GM19351 (cell line): ENCODE measurements at regions not wholly inside any gene's neighbourhood (a gene's known extent, or its start where the extent isn't known, plus 50 kb on each side); places are given as distances from the start of the nearest gene placed in this dataset.
"Not testable (repeated sequence)": the region's sequence is repeated elsewhere in the genome, so short reads cannot be mapped to it uniquely, and the experiment has no call there.

Experiments
- ATAC-seq: cut with Tn5 transposase; IDR thresholded peaks from one replicate; pipeline ENCODE4 v1.9.1; 2021; ENCODE audit warnings: mild to moderate bottlenecking, moderate library complexity; ENCODE audit not compliant: unreplicated experiment

DNA sequence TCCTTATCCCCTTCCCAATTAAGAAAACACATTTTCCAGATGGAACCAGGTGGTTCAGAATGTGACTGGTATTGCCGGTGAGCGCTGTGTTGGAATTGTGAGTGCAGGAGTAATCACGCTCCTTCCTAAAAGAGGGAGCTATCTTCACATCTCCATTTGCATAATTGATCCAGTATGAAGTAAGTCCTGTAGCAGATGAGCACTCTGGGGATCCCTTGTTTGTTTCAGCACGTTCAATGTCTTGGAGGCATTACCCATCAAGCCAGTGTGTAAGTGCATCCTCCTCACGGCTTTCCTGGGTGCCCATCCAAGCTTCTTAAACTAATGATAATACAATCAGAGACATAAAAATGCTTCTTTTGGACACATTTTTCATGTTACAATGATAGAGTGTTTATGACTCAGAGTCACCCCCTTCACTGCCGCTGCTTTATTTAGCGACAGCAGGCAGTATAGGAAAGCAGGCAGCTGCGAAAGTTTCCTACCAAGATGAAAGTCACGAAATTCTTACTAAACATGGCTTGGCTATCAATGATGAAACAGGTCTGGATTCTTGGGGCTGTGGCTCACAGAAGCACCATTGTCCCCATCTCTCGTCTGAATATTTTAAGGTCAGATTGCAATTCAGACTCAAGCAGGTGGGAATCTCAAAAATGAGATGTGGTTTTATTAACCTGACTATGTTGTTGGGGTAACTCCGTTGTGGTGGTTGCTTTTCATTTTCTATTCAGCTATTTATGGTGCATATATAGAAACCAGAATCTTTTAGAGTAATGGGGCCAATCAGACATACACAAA, 346.3 kb upstream of the MDFIC2 start:
- ATAC-seq: no peak

DNA sequence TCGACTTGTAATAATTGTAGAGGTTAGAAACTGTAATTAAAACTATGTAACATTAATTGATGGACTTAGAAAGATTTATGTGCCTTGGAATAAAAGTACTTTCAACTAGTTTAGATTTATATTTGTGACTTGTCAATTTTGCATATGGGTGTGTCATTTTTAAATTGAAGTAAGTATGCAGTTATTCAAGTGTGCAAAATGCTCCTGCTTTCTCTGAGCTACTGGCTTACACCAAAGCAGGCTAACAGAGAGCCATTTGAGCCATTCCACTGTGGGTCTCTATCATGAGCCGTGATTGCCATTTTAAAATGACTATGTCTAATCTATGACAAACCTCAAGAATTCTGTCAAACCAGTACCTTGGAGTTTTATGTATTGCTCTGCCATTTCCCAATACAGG, 345.0 kb upstream of the MDFIC2 start:
- no peak for ATAC-seq

DNA sequence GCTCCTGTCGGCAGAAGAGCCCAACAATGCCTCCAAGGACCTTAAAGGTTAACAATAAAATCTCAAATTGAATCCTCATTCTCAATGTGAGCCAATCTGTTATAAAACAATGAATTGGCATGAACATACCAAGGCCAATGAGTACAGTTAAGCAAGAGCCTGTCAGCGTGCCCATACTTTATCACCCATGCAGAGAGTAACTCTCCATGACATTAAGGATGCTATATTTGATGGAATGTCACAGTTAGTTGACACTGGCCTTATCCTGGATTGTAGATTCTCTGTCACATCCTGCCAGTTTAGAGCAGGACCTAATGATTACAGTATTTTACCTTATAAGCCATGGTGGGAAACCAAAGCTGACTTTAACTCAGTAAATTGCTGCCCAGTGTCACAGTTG, 335.4 kb upstream of the MDFIC2 start:
- no peak for ATAC-seq

DNA sequence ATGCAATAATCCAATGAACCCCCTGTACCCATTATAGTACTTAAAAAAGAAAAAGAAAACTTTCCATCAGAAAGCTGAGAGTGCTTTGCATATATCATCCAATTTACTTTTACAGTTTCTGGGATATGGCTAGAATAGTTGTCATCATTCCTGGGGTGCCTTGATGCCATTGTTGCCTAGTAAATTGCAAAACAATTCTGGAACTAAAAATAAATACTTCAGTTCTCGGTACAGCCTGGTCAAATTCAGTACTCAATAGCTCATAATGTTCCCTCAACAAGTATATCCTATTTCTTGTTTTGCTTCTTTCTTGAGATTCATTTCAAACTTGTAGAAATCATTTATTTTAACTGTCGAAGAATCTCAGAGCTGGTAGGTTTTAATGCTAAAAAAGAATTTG, 334.7 kb upstream of the MDFIC2 start:
- no peak for ATAC-seq

DNA sequence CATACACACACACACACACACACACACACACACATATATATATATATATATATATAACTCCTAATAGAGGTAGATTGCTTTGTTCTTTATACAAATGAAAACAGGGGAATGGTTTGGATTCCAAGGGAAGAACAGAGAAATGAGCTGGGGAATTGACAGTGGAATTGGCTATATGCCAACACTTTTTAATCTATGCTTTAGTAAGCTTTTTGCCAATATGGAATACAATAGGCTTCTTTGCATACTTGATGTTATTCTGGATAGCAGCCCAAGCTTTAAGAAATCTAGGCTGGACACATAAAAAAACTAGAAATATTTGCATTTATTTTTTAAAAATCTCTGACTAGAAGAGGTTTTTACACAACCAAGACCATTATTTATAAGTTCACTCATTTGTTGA, 334.2 kb upstream of the MDFIC2 start:
- ATAC-seq: no peak

DNA sequence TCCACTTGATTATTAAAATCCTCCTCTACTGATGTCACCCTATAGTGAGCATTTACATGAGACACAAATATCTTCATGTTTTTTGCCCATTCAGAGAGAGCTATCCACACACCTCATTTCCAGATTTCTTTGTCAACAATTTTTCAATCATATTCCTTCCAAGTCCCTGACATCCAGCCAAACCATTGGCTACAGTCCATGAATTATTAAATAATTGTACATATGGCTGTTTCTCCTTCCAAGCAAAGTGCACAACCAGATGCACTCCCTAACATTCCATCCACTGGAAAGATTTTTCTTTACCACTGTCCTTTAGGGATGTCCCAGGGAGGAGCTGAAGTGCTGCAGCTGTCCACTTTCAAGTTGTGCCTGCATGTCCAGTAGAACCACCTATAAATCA, 328.0 kb upstream of the MDFIC2 start:
- no peak for ATAC-seq

DNA sequence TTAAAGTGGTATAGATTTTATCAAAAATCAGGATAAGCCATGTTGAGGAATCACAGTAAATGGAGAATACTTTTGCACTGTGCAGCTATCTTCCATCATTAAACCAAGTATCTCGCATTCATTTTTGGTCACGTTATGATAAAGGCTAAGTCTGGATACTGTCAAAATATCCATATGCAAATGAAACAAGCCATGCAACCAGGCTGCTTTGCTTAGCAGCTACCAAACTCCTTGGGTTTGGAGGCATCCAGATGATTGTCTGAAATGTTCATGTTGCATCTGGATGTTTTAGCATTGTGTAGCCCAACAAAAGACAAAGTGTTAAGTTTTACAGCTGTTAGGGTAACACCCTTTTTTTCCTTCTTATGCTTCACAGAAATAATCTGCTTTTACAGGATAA, 322.9 kb upstream of the MDFIC2 start:
- no peak for ATAC-seq

DNA sequence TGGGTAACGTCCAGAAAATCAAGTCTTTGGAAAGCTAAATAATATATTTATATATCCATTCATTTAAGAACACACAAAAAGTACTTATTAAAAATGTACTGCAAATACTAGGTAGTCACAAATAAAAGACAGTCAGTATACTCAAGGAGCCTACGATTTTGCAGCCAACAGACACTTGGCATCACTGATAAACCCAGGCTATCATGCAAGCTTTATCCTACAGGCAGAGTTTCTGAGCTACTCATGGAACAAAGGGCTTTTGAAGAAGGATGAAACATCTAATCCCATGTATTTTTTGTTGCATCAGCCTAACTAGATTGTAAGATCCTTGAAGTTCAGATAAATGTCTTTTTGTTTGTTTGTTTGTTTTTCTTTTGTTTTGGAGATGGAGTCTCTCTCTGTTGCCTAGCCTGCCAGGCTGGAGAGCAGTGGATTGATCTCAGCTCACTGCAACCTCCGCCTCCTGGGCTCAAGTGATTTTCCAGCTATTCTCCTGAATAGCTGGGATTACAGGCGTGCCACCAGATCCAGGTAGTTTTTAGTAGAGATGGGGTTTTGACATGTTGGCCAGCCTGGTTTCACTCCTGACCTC, 319.4 kb upstream of the MDFIC2 start:
- no peak for ATAC-seq

DNA sequence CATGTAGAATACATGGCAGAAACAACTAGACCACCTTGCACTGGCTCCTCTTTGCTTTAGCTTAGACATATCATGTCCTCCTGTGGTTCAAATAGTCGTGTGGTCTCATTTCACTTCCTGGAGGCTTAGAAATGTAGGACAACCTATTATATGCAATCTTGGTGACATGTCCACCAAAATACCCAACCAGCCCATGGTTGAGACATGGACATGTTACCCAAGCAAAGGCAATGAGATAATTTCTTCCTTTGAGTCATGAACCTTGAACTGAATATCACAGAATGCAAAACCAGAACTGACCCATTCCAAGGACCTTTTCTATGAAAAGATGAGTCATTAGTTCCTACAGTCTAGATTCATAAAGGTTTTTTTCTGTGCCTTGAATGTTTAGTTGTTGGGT, 309.0 kb upstream of the MDFIC2 start:
- no peak for ATAC-seq

DNA sequence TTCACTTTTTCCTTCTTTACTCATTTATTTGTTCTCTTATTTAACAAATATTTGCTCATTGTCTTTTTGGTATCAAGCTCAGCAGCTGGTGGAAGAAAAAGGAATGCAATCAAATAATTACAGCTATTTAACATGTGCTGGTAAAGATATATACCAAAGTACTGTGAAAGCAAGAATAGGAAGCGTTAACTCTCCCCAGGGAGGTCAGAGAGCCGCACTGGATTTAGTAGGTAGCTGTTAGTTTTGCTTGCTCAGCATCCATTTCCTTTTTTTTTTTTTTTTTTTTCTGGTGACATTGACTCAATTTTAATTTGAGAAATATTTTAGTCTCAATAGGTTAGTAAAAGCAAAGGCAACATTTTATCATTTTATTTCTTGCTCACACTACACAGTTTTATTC, 308.5 kb upstream of the MDFIC2 start:
- ATAC-seq: no peak

DNA sequence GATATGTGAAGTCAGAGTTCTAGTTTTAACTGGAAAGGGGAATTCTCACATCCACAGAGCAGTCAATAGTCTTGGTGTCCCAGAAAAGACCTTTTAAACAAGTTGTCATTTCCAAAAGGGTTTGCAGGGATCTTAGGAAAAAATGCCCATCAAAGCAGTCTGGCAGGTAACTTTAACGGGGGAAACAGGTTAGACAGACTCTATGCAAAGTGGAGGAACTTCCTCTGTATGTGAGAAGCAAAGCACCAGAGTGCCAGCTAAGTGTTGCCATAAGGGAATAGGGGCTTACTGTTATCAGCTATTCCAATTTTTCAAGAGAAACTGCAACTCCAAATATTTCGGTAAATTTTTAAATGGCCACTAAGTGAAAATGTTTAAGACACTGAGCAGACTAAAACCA, 307.9 kb upstream of the MDFIC2 start:
- ATAC-seq: no peak

DNA sequence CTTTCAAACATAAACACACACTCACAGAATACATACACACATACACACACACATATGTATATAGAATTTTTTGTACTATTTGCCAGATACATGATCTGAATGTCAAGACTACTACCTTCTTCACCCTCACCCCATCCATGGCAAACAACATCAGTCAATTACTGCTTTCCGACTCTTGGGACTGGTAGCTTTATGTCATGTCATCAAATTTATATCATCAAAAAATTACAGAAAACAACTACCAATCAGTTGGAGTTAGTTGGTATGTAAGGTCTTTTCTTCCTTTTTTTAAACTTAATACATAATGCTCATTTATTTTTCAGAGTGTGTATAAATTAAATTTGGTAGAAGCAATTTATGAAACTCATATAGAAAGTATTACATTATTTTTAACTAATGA, 305.7 kb upstream of the MDFIC2 start:
- ATAC-seq: no peak

DNA sequence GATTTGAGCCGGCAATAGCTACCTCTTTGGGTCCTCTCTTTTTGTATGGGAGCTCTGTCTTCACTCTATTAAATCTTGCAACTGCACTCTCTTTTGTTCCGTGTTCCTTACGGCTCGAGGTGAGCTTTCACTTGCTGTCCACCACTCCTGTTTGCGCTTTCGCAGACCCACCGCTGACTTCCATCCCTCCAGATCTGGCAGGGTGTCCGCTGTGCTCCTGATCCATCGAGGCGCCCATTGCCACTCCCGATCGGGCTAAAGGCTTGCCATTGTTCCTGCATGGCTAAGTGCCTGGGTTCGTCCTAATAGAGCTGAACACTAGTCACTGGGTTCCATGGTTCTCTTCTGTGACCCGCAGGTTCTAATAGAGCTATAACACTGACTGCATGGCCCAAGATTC, 304.9 kb upstream of the MDFIC2 start:
- not testable (repeated sequence) for ATAC-seq

DNA sequence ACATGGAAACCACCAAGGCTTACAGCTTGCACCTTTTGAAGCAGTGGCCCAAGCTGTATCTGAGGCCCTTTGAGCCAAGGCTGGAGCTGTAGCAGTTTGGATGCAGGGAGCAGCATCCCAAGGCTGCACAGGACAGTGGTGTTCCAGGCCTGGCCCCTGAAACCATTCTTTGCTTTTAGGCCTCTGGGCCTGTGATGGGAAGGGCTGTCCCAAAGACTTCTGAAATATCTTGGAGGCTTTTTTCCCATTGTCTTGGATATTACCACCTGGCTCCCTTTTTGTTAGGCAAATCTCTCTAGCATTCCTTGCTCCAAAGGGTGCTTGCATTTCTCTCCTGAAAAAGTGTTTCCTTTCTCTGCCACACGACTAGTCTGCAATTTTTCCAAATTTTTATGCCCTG, 302.8 kb upstream of the MDFIC2 start:
- ATAC-seq: no peak

DNA sequence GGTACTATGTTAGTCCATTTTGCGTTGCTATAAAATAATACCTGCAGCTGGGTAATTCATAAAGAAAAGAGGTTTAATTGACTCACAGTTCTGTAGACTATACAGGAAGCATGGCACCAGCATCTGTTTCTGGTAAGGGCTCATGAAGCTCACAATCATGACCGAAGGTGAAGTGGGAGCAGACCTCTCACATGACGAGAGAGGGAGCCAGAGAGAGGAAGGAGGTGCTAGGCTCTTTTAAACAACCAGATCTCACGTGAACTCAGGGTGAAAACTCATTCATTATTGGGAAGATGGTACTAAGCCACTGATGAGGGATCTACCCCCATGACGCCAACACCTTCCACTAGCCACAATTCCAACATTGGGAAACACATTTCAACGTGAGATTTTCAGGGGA, 301.7 kb upstream of the MDFIC2 start:
- no peak for ATAC-seq

DNA sequence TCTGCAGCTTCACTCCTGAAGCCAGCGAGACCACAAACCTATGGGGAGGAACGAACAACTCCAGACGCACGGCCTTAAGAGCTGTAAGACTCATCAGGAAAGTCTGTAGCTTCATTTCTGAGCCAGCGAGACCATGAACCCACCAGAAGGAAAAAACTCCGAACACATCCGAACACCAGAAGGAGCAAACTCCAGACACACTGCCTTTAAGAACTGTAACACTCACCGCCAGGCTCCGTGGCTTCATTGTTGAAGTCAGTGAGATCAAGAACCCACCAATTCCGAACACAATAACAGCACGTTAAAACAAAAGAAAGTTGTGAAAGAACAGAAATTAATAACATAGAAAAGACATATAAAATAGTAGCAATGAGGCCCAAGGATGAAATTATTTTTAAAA, 300.5 kb upstream of the MDFIC2 start:
- no peak for ATAC-seq

DNA sequence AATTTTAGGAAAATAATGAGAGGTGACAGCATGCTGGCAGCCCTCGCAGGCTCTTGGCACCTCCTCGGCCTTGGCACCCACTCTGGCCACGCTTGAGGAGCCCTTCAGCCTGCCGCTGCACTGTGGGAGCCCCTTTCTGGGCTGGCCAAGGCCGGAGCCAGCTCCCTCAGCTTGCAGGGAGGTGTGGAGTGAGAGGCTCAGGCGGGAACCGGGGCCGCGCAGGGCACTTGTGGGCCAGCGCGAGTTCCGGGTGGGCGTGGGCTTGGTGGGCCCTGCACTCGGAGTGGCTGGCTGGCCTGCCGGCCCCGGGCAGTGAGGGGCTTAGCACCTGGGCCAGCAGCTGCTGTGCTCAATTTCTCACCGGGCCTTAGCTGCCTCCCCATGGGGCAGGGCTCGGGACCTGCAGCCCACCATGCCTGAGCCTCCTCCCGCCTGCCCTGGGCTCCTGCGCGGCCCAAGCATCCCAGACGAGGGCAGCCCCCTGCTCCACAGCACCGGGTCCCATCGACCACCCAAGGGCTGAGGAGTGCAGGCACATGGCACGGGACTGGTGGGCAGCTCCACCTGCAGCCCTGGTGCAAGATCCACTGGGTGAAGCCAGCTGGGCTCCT, 299.3 kb upstream of the MDFIC2 start:
- not testable (repeated sequence) for ATAC-seq

DNA sequence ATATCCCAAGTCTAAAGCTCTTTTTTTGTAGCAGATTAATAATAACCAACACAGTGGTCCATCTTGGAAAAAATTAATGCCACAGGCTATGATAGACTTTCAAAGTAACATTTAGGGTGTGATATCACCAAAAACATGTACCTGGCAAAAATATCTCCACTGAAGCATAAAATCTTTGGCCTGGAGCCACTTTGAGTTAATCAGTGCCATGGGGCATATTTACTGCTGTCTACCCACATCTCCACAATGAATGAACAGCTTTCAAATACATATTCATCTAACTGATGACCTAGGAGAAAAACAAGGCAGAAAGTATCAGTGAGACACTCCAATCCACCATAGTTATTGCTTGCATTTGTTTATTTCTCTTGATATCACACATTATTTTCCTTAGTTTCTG, 296.0 kb upstream of the MDFIC2 start:
- no peak for ATAC-seq

DNA sequence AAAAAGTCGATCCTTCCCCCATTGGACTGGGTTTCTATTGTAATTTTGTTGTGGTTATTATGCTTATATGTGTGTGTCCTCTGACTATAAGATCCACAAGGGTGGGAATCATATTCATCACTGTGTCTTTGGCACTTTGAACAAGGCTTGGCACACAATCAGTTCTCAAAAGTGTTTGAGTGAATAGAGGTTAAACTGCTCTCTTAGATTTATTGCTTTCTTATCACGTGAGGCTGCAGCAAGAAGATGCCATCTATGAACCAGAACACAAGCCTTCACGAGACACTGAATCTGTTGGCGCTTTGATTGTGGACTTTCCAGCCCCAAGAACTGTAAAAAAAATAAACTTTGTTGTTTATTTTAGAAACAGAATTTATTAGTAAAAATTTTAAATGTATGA, 295.0 kb upstream of the MDFIC2 start:
- no peak for ATAC-seq

DNA sequence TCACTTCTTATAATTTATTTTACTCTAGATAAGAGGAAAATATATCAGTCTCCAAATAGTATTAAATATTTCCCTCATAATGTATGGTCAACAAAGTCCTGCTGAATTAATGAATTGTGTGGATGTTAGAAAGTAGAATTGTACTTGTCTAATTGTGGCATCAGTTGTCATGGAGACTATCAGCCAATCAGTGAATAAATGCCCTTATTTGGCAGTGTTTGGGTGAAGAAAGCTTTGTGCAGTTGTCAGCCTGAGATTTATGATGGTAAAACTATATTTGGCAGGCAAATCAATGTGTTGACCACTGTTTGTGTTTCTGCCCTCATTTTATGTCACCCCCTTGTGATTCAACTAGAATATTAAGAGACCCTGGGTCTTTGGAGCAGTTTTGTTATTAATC, 293.6 kb upstream of the MDFIC2 start:
- ATAC-seq: no peak

DNA sequence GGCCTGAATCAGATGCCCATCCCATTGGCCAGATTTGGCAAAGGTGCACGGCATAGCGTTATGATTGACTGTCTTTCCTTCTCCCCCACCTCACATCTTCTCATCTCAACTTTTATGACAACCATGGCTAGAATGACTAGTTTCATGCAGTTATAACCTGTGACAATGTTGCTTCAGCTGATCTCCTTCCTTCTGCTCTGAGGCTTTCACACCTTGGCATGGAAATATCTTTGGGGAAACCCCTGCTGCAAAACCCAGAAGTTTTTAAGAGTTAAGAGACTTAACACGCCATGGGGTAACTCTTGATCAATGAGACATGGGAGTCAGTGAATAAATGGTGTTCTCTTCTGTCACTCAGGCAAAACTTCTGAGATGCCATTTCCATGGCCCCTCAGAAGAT, 290.7 kb upstream of the MDFIC2 start:
- peak; percentile 67 for ATAC-seq

DNA sequence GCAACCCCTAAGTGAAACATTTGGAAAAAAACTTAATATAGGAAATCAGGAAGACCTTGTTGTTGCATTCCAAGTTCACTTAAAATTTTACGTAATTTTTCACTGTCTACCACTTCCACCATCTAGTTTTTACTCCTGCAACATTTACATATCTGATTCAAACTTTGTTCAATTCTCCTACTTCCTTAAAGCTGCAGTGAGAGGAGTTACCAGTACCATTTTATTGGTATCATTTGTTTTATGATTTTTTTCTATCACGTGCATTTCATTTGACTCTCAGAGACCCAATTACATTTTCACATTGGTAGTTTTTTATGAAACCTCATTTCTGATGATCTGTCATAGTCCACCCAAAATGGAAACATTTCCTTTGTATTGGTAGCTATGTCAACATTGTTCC, 284.9 kb upstream of the MDFIC2 start:
- no peak for ATAC-seq

DNA sequence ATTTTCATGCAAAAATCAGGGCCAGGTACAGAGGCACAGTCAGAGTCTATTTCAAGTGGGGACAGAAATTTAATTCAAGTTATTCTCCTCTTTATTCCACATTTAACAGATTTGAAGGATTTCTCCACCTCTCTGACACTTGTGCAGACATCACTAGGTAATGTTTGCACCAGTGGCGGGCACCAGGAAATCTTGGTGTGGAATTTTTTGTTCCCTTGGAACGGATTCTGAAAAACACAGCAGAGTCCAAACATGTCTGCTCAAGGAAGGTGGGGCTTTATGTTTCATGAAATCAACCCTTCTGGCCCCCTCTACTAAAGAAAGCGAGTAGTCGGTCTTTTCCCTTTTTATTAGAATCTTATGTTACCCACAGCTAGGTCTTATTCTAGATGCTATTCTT, 271.2 kb upstream of the MDFIC2 start:
- ATAC-seq: no peak
